RWPE2 (cell line): ENCODE measurements at regions not wholly inside any gene's neighbourhood (a gene's known extent, or its start where the extent isn't known, plus 50 kb on each side); places are given as distances from the start of the nearest gene placed in this dataset.
"Not testable (repeated sequence)": the region's sequence is repeated elsewhere in the genome, so short reads cannot be mapped to it uniquely, and the experiment has no call there.

ENCODE experiments used
- ATAC-seq: fragments of 200-7000 bp; cut with Tn5 transposase; 3 replicates; pipeline ENCODE4 v1.9.1; 2021; ENCODE audit warnings: low read depth
- DNase-seq: peaks from one replicate; pipeline ENCODE4 v3.0.0-alpha.2; 2020; ENCODE audit warnings: low spot score
- H3K27ac ChIP-seq: fragments of 450-650 bp; 2 replicates; pipeline ENCODE4 v1.5.1; 2017; ENCODE audit warnings: mild to moderate bottlenecking; ENCODE audit not compliant: poor library complexity, severe bottlenecking
- H3K27me3 ChIP-seq: fragments of 250-450 bp; sonication (Bioruptor Pico); 2 replicates; pipeline ENCODE4 v1.5.1; 2021; ENCODE audit warnings: mild to moderate bottlenecking, moderate library complexity; ENCODE audit not compliant: insufficient read depth, poor library complexity, severe bottlenecking
- H3K36me3 ChIP-seq: fragments of 250-450 bp; sonication (Bioruptor Pico); 2 replicates; pipeline ENCODE4 v1.5.1; 2020; ENCODE audit warnings: low read depth, mild to moderate bottlenecking, moderate library complexity
- H3K4me1 ChIP-seq: fragments of 250-450 bp; sonication (Bioruptor Pico); 2 replicates; pipeline ENCODE4 v1.5.1; 2021; ENCODE audit warnings: mild to moderate bottlenecking, moderate library complexity; ENCODE audit not compliant: insufficient read depth, poor library complexity, severe bottlenecking
- H3K4me3 ChIP-seq: fragments of 250-450 bp; sonication (Bioruptor Pico); 2 replicates; pipeline ENCODE4 v1.5.1; 2021; ENCODE audit warnings: mild to moderate bottlenecking, moderate library complexity; ENCODE audit not compliant: severe bottlenecking
- H3K9me3 ChIP-seq: fragments of 250-450 bp; sonication (Bioruptor Pico); 2 replicates; pipeline ENCODE4 v1.5.1; 2021; ENCODE audit warnings: mild to moderate bottlenecking, moderate library complexity; ENCODE audit not compliant: severe bottlenecking
- CTCF ChIP-seq: fragments of 450-650 bp; IDR thresholded peaks from one replicate; pipeline ENCODE4 v1.5.1; 2017; ENCODE audit warnings: mild to moderate bottlenecking, moderate library complexity; ENCODE audit not compliant: poor library complexity, severe bottlenecking

- H3K27me3 ChIP-seq, DNase-seq, H3K4me3 ChIP-seq, H3K4me1 ChIP-seq, ATAC-seq, H3K27ac ChIP-seq, H3K9me3 ChIP-seq, H3K36me3 ChIP-seq: not testable (repeated sequence)
These were observed 420.8 kb upstream of the NDN start for GRCh38 chr15:24107948-24108347.

DNA sequence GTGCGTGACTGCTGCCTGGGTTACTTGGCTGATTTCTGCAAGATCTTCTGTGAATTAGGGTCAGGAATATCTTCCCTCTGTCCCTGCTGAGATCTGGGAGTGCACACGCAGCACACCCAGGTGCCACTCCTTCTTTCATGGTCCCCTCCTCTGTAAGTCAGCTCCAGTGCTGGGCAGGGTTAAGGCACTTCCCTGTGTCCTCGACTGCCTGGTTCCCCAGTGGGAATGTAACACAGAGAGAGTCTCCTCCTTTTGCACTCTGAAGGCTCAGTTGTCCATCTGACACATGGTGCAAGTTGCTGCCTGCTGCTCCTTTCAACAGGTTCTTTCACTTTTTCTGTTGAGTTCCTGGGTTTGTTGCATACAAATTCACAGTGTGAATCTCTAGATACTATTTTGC, 421.2 kb upstream of the NDN start:
- not testable (repeated sequence) for ATAC-seq, H3K27me3 ChIP-seq, H3K4me3 ChIP-seq, H3K4me1 ChIP-seq, H3K27ac ChIP-seq, H3K36me3 ChIP-seq, H3K9me3 ChIP-seq, DNase-seq

- not testable (repeated sequence) for ATAC-seq, DNase-seq, H3K4me1 ChIP-seq, H3K27me3 ChIP-seq, H3K36me3 ChIP-seq, H3K9me3 ChIP-seq, H3K27ac ChIP-seq, H3K4me3 ChIP-seq
These were observed 452.5 kb upstream of the NDN start for GRCh38 chr15:24139622-24140021.

DNA sequence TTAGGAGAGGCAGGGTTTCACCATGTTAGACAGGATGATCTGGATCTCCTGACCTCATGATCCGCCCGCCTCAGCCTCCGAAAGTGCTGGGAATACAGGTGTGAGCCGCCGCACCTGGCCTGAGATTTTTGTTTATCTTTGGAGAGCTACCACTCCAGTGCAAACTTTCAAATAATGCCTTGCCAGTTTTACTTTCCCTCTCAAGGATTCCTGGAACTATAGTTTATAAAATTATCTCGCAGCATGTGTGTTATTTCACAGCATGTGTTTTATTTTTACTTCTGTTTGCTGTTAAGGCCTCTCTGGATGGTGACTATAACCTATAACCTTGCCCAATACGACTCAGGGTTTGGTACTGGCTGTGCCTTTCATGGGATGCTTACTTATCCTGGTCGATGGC, 458.0 kb upstream of the NDN start:
- DNase-seq, H3K9me3 ChIP-seq, H3K4me1 ChIP-seq, H3K4me3 ChIP-seq, H3K27me3 ChIP-seq, ATAC-seq, H3K36me3 ChIP-seq, H3K27ac ChIP-seq: not testable (repeated sequence)

GRCh38 chr15:24146251-24146650, 459.1 kb upstream of the NDN start:
- no peaks in the 10 kb centered on the region for H3K9me3 ChIP-seq
- no peaks in the 10 kb centered on the region for H3K27me3 ChIP-seq
- DNase-seq = no peak
- no peak overlapping the region for H3K4me3 ChIP-seq
- no peak for TF ChIP-seq CTCF
- no peak overlapping the region for H3K27ac ChIP-seq
- ATAC-seq = no peak
- no peaks in the 10 kb centered on the region for H3K4me1 ChIP-seq
- H3K36me3 ChIP-seq = no peaks in the 10 kb centered on the region

GRCh38 chr15:24150542-24150941, 463.4 kb upstream of the NDN start:
- H3K4me3 ChIP-seq = no peak overlapping the region
- no peak for ATAC-seq

DNA sequence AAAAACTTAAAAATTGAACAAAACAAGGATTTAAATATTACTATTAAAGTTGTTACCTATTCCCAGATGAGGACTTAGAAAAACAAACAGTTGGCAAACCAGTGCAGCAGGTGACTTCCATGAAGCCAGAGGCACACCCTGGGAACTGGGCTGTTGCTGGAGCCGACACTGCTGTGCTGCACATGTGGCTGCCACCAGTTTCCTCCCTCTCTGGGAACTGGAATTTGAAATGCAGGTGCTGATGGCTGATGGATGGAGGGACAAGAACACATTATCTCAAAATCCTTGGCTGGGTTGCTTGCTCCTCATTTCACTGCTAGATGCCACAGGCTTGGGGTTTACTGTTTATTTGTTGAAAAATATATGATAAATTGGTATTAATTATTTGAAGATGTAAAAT, 471.2 kb upstream of the NDN start:
- H3K36me3 ChIP-seq, H3K9me3 ChIP-seq, H3K27me3 ChIP-seq, ATAC-seq, DNase-seq, H3K4me1 ChIP-seq, H3K27ac ChIP-seq, H3K4me3 ChIP-seq: not testable (repeated sequence)

More at GRCh38 chr15:24150542-24150941, 463.4 kb upstream of the NDN start:
- Histone ChIP-seq H3K4me1 (no peaks in the 10 kb centered on the region), H3K9me3 (no peaks in the 10 kb centered on the region), H3K27ac (no peak overlapping the region), H3K36me3 (no peaks in the 10 kb centered on the region), H3K27me3 (no peaks in the 10 kb centered on the region)
- DNase-seq = no peak
- no peak for TF ChIP-seq CTCF

DNA sequence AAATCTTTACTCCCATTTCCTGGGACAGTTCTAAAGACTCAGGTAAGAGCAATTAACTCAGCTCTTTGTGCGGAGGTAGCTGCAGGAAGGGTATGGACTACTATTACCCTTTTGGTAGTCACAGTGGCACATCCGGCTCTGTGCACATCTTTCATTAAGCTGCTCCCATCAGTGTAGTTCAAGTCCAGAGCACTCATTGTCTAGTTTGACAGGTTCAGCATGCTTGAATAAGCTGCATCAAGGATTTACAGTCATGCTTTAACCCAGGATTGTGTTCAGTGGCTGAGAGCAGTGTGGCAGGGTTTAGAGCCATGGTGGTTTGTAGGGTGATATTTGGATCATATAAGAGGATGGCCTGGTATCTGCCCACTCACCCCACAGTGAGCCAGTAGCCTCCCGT, 478.4 kb upstream of the NDN start:
- H3K9me3 ChIP-seq, H3K27ac ChIP-seq, H3K27me3 ChIP-seq, H3K4me3 ChIP-seq, H3K4me1 ChIP-seq, H3K36me3 ChIP-seq, ATAC-seq, DNase-seq: not testable (repeated sequence)

DNA sequence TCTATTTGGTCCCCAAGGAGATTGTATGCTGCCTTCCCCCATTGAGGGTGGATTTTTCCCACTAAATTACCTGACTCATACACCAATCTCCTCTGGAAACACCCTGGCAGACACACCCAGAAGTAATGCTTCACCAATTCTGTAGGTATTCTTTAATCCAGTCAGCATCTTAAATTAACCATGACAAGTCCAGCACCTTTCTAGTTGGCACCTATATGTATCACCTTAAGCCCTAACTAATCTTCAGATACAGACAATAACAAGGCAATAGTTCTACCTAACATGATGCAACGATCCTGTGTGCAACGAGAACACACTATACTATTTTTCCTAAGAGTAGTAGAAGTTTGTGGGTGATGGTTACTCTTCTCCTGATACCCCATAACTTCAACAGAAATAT, 473.3 kb upstream of the NPAP1 start:
- not testable (repeated sequence) for ATAC-seq, DNase-seq

DNA sequence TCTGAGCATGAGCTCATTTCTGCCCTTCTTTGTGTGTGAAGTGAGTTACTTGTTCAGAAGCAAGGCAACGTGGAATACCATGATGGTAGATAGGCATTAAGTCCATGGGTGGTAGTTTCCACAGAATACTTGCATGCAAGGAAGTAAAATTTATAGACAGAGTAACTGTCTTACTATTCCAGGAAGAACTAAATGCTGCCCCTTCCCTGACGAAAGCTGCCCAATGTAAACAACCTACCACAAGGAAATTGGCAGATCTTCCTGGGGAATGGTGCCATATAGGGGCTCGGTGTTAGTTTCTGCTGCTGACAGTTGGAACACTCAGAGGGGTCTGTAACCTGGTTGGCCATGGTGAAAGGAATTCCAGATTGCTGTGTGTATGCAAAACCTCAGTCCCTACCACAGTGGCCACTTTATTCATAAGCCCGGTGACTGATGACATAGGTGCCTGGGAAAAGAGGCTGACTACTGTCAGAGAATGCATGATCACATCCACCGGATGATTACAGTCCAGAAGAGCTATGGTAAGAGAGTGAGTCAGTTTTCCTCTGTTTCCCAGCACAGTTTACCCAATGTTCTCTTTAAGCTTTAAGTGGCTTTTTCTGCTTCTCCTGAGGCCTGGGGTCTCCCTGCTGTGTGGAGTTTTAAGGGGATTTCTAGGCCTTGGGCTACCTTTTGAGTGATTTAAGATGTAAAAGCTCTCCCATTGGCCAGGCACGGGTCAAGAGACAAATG, 463.7 kb upstream of the NPAP1 start:
- ATAC-seq, DNase-seq, H3K4me1 ChIP-seq, H3K27ac ChIP-seq, H3K4me3 ChIP-seq, H3K36me3 ChIP-seq, H3K27me3 ChIP-seq, H3K9me3 ChIP-seq: not testable (repeated sequence)

More for the DNA sequence above, 473.3 kb upstream of the NPAP1 start:
- H3K27me3 ChIP-seq, H3K27ac ChIP-seq, H3K9me3 ChIP-seq, H3K36me3 ChIP-seq, H3K4me3 ChIP-seq, H3K4me1 ChIP-seq: not testable (repeated sequence)
